Colonic mucosa (tissue), 4 donors: ENCODE measurements at regions not wholly inside any gene's neighbourhood (a gene's known extent, or its start where the extent isn't known, plus 50 kb on each side); places are given as distances from the start of the nearest gene placed in this dataset.

Source experiments
- DNase-seq: peaks from one replicate; pipeline ENCODE4 v3.0.0-alpha.2; 2020
- H3K27ac ChIP-seq: fragments of 200-600 bp; one replicate; pipeline ENCODE4 v1.8.0; 2021
- H3K27me3 ChIP-seq: fragments of 200-600 bp; one replicate; pipeline ENCODE4 v1.8.0; 2021
- H3K36me3 ChIP-seq: fragments of 200-600 bp; one replicate; pipeline ENCODE4 v1.8.0; 2021
- H3K4me1 ChIP-seq: fragments of 200-600 bp; one replicate; pipeline ENCODE4 v1.8.0; 2021; ENCODE audit warnings: mild to moderate bottlenecking
- H3K4me3 ChIP-seq: fragments of 200-600 bp; one replicate; pipeline ENCODE4 v1.8.0; 2021
- H3K9ac ChIP-seq, 2 donors: one replicate each; pipeline ENCODE4 v1.7.0; 2013; ENCODE audit warnings: control low read depth in 2 of 2, low read depth in 2 of 2, low read length in 2 of 2
- H3K9me3 ChIP-seq: fragments of 200-600 bp; one replicate; pipeline ENCODE4 v1.8.0; 2021
- CTCF ChIP-seq: fragments of 200-600 bp; IDR thresholded peaks from one replicate; pipeline ENCODE4 v1.8.0; 2022; ENCODE audit warnings: antibody characterized with exemption, mild to moderate bottlenecking
- intact Hi-C: fragments of 100-400 bp; cut with DNase I; formaldehyde crosslinking; loops from one replicate; pipeline ENCODE4 v1.14.1; 2022
- donor health status: healthy.
- donor health status: DM: no; HTN: no; CAD: no.
- donor health status: DM: no; HTN: no; CAD: no.

GRCh38 chr13:90995614-90996013, 351.9 kb upstream of the MIR17HG start:
- Histone ChIP-seq H3K27ac (no peak overlapping the region), H3K36me3 (no peaks in the 10 kb centered on the region), H3K4me3 (no peak overlapping the region), H3K9ac (no peak overlapping the region), H3K4me1 (no peaks in the 10 kb centered on the region), H3K27me3 (no peaks in the 10 kb centered on the region), H3K9me3 (no peaks in the 10 kb centered on the region)
- intact Hi-C loops: no loop called here
- no peak for DNase-seq
- no peak for TF ChIP-seq CTCF

GRCh38 chr13:90997951-90998350, 349.5 kb upstream of the MIR17HG start:
- no peak for DNase-seq
- Histone ChIP-seq H3K4me3 (no peak overlapping the region), H3K9ac (no peak overlapping the region), H3K9me3 (no peaks in the 10 kb centered on the region), H3K36me3 (no peaks in the 10 kb centered on the region), H3K4me1 (no peaks in the 10 kb centered on the region), H3K27ac (no peak overlapping the region), H3K27me3 (no peaks in the 10 kb centered on the region)
- TF ChIP-seq CTCF: no peak
- intact Hi-C loops: no loop called here

GRCh38 chr13:90999401-90999800, 348.1 kb upstream of the MIR17HG start:
- no peaks in the 10 kb centered on the region for H3K9me3 ChIP-seq
- H3K9ac ChIP-seq: no peak overlapping the region
- no peaks in the 10 kb centered on the region for H3K27me3 ChIP-seq
- DNase-seq: no peak
- no peaks in the 10 kb centered on the region for H3K4me1 ChIP-seq
- no peaks in the 10 kb centered on the region for H3K36me3 ChIP-seq
- H3K27ac ChIP-seq: no peak overlapping the region
- intact Hi-C loops: no loop called here
- H3K4me3 ChIP-seq: no peak overlapping the region
- TF ChIP-seq CTCF: no peak

GRCh38 chr13:91001371-91001770, 346.1 kb upstream of the MIR17HG start:
- intact Hi-C loops: no loop called here
- Histone ChIP-seq H3K27ac (no peak overlapping the region), H3K27me3 (no peaks in the 10 kb centered on the region), H3K36me3 (no peaks in the 10 kb centered on the region), H3K9me3 (no peaks in the 10 kb centered on the region), H3K4me3 (no peak overlapping the region), H3K4me1 (no peaks in the 10 kb centered on the region), H3K9ac (no peak overlapping the region)
- no peak for DNase-seq
- TF ChIP-seq CTCF: no peak

GRCh38 chr13:91014696-91015095, 332.8 kb upstream of the MIR17HG start:
- Histone ChIP-seq H3K36me3 (no peaks in the 10 kb centered on the region), H3K27me3 (no peaks in the 10 kb centered on the region), H3K9ac (no peak overlapping the region), H3K27ac (no peak overlapping the region), H3K9me3 (no peaks in the 10 kb centered on the region), H3K4me1 (no peaks in the 10 kb centered on the region), H3K4me3 (no peak overlapping the region)
- intact Hi-C loops: no loop called here
- no peak for DNase-seq
- TF ChIP-seq CTCF: no peak
